ENCODE measurements at regions not wholly inside any gene's neighbourhood (a gene's known extent, or its start where the extent isn't known, plus 50 kb on each side); places are given as distances from the start of the nearest gene placed in this dataset.

DNA sequence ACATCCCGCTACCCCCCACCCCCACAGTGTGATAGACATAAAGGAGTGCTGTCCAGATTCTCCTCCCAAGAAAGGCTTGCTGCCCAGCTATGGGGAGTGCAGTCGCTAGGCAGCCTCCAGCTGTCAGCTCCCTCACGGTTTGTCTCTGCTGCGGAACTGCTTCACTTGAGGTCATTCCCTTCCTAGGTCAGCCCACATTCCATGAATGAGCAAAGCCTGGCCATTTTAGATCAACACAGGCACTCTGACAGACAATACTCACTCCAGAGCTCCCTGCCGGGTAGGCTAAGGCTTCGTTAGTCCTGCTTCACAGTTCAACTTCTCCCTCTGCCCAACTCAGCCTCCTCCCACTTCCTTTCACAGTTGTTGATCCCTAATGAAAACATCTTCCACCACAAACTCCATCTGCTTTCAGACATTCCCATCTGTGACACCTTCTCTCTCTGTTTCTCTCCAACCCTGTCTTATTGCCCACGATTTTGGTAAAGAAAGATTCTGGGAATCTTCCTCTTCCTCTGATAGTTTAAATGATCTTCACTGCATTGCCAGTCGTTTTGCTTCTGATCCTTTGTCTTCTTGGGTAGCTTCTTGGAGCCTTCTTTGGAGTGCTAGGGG is 318.9 kb upstream of the F9 start (continued):
- TF ChIP-seq ZBTB26 (CRISPR knock-in tag; IDR thresholded peaks at IDR 0.05): 0 out of 2 replicates have a peak, but pooled peaks have one; percentile 31
- no peak for TF ChIP-seq BMI1 (IDR thresholded peaks at IDR 0.05; ENCODE audit: low read length)
- TF ChIP-seq MCM5 (IDR thresholded peaks at IDR 0.05; ENCODE audit: low read depth): no peak
- TF ChIP-seq ZC3H4 (CRISPR knock-in tag; IDR thresholded peaks at IDR 0.05; ENCODE audit: borderline replicate concordance): no peak
- TF ChIP-seq ZNF12 (CRISPR knock-in tag; IDR thresholded peaks at IDR 0.05): no peak
- TF ChIP-seq THRB (CRISPR knock-in tag; conservative IDR thresholded peaks at IDR 0.05): 0 out of 2 replicates have a peak, but pooled peaks have one; percentile 62
- peak; percentile 78; the same call in 1 of the 2 replicates for TF ChIP-seq NFRKB (IDR thresholded peaks at IDR 0.05; ENCODE audit: low read depth)
- TF ChIP-seq, protein P1, sequence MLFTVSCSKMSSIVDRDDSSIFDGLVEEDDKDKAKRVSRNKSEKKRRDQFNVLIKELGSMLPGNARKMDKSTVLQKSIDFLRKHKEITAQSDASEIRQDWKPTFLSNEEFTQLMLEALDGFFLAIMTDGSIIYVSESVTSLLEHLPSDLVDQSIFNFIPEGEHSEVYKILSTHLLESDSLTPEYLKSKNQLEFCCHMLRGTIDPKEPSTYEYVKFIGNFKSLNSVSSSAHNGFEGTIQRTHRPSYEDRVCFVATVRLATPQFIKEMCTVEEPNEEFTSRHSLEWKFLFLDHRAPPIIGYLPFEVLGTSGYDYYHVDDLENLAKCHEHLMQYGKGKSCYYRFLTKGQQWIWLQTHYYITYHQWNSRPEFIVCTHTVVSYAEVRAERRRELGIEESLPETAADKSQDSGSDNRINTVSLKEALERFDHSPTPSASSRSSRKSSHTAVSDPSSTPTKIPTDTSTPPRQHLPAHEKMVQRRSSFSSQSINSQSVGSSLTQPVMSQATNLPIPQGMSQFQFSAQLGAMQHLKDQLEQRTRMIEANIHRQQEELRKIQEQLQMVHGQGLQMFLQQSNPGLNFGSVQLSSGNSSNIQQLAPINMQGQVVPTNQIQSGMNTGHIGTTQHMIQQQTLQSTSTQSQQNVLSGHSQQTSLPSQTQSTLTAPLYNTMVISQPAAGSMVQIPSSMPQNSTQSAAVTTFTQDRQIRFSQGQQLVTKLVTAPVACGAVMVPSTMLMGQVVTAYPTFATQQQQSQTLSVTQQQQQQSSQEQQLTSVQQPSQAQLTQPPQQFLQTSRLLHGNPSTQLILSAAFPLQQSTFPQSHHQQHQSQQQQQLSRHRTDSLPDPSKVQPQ (CRISPR knock-in tag; IDR thresholded peaks at IDR 0.05; ENCODE audit: borderline replicate concordance): no peak
- no peak for TF ChIP-seq RAD51 (IDR thresholded peaks at IDR 0.05; ENCODE audit: borderline replicate concordance, low read depth)
- peak; percentile 37; the same call in 1 of the 2 replicates for TF ChIP-seq CXXC5 (CRISPR knock-in tag; IDR thresholded peaks at IDR 0.05)
- TF ChIP-seq FOXM1 (IDR thresholded peaks at IDR 0.05; ENCODE audit: low read depth): no peak
- TF ChIP-seq FOXM1 (CRISPR knock-in tag; IDR thresholded peaks at IDR 0.05; ENCODE audit: low read depth): no peak
- TF ChIP-seq ZBTB12 (CRISPR knock-in tag; IDR thresholded peaks at IDR 0.05): no peak
- no peak for TF ChIP-seq HDAC1 (IDR thresholded peaks at IDR 0.05)
- TF ChIP-seq, protein P2, sequence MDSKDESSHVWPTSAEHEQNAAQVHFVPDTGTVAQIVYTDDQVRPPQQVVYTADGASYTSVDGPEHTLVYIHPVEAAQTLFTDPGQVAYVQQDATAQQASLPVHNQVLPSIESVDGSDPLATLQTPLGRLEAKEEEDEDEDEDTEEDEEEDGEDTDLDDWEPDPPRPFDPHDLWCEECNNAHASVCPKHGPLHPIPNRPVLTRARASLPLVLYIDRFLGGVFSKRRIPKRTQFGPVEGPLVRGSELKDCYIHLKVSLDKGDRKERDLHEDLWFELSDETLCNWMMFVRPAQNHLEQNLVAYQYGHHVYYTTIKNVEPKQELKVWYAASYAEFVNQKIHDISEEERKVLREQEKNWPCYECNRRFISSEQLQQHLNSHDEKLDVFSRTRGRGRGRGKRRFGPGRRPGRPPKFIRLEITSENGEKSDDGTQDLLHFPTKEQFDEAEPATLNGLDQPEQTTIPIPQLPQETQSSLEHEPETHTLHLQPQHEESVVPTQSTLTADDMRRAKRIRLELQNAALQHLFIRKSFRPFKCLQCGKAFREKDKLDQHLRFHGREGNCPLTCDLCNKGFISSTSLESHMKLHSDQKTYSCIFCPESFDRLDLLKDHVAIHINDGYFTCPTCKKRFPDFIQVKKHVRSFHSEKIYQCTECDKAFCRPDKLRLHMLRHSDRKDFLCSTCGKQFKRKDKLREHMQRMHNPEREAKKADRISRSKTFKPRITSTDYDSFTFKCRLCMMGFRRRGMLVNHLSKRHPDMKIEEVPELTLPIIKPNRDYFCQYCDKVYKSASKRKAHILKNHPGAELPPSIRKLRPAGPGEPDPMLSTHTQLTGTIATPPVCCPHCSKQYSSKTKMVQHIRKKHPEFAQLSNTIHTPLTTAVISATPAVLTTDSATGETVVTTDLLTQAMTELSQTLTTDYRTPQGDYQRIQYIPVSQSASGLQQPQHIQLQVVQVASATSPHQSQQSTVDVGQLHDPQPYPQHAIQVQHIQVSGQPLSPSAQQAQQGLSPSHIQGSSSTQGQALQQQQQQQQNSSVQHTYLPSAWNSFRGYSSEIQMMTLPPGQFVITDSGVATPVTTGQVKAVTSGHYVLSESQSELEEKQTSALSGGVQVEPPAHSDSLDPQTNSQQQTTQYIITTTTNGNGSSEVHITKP (IDR thresholded peaks at IDR 0.05; ENCODE audit: partially characterized antibody): no peak
- no peak for TF ChIP-seq ESRRB (CRISPR knock-in tag; IDR thresholded peaks at IDR 0.05; ENCODE audit: borderline replicate concordance)
